C4-2B (cell line): ENCODE measurements at regions not wholly inside any gene's neighbourhood (a gene's known extent, or its start where the extent isn't known, plus 50 kb on each side); places are given as distances from the start of the nearest gene placed in this dataset.
A peak's percentile ranks its signal among the peaks of the same experiment; 100 is the strongest.
"Not testable (repeated sequence)": the region's sequence is repeated elsewhere in the genome, so short reads cannot be mapped to it uniquely, and the experiment has no call there.

Experiments used
- H3K27ac ChIP-seq: fragments of 450-650 bp; 2 replicates; pipeline ENCODE4 v1.5.1; 2017
- ZFX ChIP-seq: fragments of 450-650 bp; IDR thresholded peaks from 2 replicates; pipeline ENCODE4 v1.6.1; 2017
- TF ChIP-seq, protein P1 (sequence below): fragments of 450-650 bp; conservative IDR thresholded peaks from 2 replicates; pipeline ENCODE4 v1.5.1; 2017; ENCODE audit warnings: mild to moderate bottlenecking

DNA sequence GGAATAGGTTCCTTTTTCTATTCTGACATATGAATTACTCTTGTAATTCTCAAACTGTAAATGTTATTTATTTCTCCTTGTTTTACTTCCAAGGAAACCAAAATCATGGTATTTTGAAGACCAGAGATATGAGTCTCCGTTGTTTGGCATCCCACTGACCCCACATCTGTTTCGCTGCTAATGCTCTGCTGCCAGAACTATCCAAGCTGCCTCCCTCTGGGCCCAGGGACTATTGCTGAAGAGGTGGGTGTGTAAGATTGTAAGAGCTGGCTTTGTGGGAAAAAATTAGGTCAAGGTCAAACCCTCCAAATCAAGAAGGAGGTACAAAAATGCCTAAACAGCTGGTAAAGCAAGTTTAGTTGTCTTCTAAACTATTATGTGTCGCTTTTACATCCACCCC is 129.4 kb upstream of the MYO10 start:
- H3K27ac ChIP-seq = no peak overlapping the region
- TF ChIP-seq ZFX = no peak
- TF ChIP-seq, protein P1, sequence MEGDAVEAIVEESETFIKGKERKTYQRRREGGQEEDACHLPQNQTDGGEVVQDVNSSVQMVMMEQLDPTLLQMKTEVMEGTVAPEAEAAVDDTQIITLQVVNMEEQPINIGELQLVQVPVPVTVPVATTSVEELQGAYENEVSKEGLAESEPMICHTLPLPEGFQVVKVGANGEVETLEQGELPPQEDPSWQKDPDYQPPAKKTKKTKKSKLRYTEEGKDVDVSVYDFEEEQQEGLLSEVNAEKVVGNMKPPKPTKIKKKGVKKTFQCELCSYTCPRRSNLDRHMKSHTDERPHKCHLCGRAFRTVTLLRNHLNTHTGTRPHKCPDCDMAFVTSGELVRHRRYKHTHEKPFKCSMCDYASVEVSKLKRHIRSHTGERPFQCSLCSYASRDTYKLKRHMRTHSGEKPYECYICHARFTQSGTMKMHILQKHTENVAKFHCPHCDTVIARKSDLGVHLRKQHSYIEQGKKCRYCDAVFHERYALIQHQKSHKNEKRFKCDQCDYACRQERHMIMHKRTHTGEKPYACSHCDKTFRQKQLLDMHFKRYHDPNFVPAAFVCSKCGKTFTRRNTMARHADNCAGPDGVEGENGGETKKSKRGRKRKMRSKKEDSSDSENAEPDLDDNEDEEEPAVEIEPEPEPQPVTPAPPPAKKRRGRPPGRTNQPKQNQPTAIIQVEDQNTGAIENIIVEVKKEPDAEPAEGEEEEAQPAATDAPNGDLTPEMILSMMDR = no peak

DNA sequence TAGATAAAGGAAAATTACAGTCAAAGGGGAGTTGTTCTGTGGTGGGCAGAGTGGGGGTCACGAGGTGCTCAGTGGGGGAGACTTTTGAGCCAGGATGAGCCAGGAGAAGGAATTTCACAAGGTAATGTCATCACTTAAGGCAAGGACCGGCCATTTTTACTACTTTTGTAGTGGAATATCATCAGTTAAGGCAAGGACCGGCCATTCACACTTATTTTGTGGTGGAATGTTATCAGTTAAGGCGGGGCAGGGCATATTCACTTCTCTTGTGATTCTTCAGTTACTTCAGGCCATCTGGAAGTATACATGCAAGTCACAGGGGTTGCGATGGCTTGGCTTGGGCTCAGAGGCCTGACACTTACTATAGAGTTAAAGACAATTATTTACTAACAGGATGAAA is 129.9 kb upstream of the MYO10 start:
- not testable (repeated sequence) for H3K27ac ChIP-seq

DNA sequence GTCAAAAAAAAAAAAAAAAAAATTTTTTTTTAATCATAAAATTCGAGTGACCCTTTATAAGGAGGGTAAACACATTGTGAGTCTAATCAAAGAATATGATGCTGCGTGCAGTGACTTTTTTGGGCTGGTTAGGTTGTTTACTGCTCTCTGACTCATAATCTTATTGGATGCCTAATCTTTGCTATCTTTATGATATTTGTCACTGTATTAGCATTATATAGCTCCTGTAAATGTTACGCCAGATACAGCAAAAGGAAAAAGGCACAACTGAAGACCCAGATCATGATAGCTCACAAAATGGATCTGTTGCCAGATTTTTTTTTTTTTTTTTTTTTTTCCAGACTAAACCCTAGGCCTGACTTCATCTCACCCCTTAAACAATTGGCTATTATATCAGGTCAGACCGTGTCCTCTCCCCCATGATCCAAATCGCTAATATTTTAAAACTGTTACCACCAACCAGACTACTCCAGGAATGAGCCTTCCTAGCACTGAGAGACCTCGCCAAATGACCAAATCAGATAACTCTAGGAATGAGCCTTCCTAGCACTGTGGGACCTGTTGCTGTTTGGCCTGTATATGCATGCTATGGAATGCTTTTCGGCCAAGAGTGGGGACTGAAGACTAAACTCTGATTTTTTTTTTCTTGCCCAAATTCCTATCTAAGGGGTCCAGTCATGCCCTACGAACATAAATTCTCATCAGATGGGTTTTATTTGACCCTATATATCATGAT is 131.7 kb upstream of the MYO10 start:
- H3K27ac ChIP-seq = no peak overlapping the region
- TF ChIP-seq, protein P1 = no peak
- no peak for TF ChIP-seq ZFX

DNA sequence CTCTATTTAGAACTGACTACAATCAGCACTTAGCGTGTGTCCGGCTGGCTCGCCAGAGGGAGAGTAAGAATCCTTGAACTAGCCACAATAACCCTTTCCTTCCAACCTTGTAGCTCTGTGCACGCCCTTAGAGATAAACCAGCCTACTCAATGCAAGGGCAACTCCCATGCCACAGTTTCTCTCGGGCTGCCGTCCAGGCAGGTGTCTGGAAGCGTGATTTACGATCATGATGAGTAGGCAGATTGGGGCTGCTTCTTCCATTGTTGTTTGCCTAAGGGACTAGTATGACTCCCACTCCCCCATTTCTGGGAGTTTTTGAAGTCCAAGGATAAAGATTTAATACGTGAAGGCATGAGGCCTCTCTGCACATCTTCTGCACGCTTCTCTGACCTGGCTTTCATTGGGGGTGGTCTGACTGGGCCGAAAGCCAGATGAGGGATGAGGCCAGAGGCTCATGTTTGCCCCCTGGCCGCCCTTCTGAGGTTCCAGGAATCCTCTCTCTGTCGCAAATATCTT is 134.0 kb upstream of the MYO10 start:
- peak overlapping the region; percentile 8 for H3K27ac ChIP-seq
- TF ChIP-seq, protein P1 = no peak
- no peak for TF ChIP-seq ZFX

DNA sequence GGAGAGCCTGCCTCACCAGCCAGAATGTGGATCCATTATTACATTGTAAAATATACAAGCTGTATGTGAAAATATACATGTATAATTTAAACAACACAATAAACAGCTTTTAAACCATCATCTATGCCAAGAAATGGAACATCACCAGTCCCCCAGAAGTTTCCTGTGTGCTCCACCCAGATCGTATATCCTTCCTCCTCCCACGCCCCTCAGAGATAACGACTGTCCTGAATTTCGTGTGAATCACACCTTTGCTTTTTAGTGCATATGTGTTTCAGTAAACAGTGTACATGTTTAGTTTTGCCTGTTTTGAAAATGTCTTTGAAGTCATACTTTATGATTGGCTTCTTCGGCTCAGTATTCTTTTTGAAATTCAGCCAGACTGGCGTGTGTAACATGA is 134.6 kb upstream of the MYO10 start:
- no peak for TF ChIP-seq ZFX
- TF ChIP-seq, protein P1 = no peak
- H3K27ac ChIP-seq = no peak overlapping the region

DNA sequence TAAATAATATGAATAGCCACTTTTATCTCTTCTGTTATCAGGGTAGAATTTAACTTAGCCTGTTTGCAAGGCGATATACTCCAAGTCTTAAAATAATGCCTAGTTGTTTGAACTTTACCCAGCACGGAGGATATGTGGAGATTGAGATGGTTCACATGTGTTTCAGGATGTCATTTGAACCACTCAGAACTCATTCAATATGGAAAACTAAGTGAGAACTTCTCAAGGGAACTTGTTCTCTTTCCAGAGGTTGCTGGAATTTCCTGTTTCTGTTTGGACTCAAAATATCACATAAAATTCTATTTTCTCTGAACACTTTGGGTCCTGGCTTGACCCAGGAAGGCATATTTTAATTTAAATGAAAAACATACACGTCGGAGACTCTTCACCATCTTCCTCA is 139.1 kb upstream of the MYO10 start:
- H3K27ac ChIP-seq = no peak overlapping the region
- TF ChIP-seq, protein P1 = no peak
- TF ChIP-seq ZFX = no peak

DNA sequence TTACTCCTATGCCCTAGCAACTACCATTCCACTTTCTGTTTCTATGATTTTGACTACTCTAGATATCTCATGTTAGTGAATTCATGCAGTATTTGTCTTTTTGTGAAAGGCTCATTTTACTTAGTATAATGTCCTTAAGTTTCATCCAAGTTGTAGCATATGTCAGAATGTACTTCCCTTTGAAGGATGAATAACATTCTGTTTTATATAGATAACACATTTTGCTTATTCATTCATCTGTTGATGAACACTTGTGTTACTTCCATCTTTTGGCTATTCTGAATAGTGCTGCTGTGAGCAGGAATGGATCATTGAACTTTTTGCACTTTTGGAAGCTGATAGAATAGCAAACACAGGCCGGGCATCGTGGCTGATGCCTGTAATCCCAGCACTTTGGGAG is 140.2 kb upstream of the MYO10 start:
- no peak overlapping the region for H3K27ac ChIP-seq
- no peak for TF ChIP-seq ZFX
- TF ChIP-seq, protein P1 = no peak
